Keratinocyte (primary cell): ENCODE measurements at regions not wholly inside any gene's neighbourhood (a gene's known extent, or its start where the extent isn't known, plus 50 kb on each side); places are given as distances from the start of the nearest gene placed in this dataset.

Experiments used
- DNase-seq: peaks from one replicate; pipeline ENCODE4 v3.0.0-alpha.2; 2011; ENCODE audit warnings: low read depth, missing footprints, low spot score
- FAIRE-seq: peaks from 2 replicates; lab custom pipeline; 2011; peaks lifted over from hg19 to GRCh38; lab: Jason Lieb, UNC
- H2AFZ ChIP-seq: 2 replicates; pipeline ENCODE4 v1.6.0; 2012; ENCODE audit warnings: low read length, control low read depth, inconsistent platforms; ENCODE audit not compliant: control insufficient read depth
- H3K27ac ChIP-seq: 2 replicates; pipeline ENCODE4 v1.5.1; 2011; ENCODE audit warnings: low read length; ENCODE audit not compliant: control insufficient read depth, insufficient read depth
- H3K27me3 ChIP-seq: 3 replicates; pipeline ENCODE4 v1.6.0; 2011; ENCODE audit warnings: low read length; ENCODE audit not compliant: control insufficient read depth, insufficient read depth; ENCODE audit errors: extremely low read depth
- H3K36me3 ChIP-seq, 2 experiments: 2 replicates in 1 of 2; 3 replicates in 1 of 2; pipeline ENCODE4 v1.5.1; 2011; ENCODE audit warnings: low read length in 2 of 2, mild to moderate bottlenecking in 1 of 2; ENCODE audit not compliant: control insufficient read depth in 2 of 2, insufficient read depth in 2 of 2; ENCODE audit errors: extremely low read depth in 1 of 2
- H3K4me1 ChIP-seq: 3 replicates; pipeline ENCODE4 v1.5.1; 2011; ENCODE audit warnings: low read length; ENCODE audit not compliant: control insufficient read depth, insufficient read depth; ENCODE audit errors: extremely low read depth
- H3K4me2 ChIP-seq: 3 replicates; pipeline ENCODE4 v1.6.0; 2011; ENCODE audit warnings: low read depth, low read length; ENCODE audit not compliant: control insufficient read depth, insufficient read depth; ENCODE audit errors: extremely low read depth
- H3K4me3 ChIP-seq, 3 experiments: fragments of 200-600 bp in 1 of 3; sonication (generic) in 1 of 3; 2 replicates in 2 of 3; 3 replicates in 1 of 3; pipeline ENCODE4 v1.5.1; 2011 to 2016; ENCODE audit warnings: low read length in 3 of 3, mild to moderate bottlenecking in 3 of 3, control low read depth in 2 of 3, inconsistent platforms in 1 of 3, low read depth in 1 of 3, mixed read lengths in 1 of 3, mixed run types in 1 of 3, moderate library complexity in 1 of 3; ENCODE audit not compliant: control insufficient read depth in 2 of 3, insufficient read depth in 2 of 3; ENCODE audit errors: extremely low read depth in 1 of 3
- H3K79me2 ChIP-seq: 2 replicates; pipeline ENCODE4 v1.6.0; 2012; ENCODE audit warnings: low read length; ENCODE audit not compliant: control insufficient read depth, insufficient read depth
- H3K9ac ChIP-seq: 3 replicates; pipeline ENCODE4 v1.6.0; 2011; ENCODE audit warnings: low read length; ENCODE audit not compliant: control insufficient read depth, insufficient read depth; ENCODE audit errors: extremely low read depth
- H3K9me1 ChIP-seq: 3 replicates; pipeline ENCODE4 v1.6.0; 2011; ENCODE audit warnings: low read length; ENCODE audit not compliant: control insufficient read depth, insufficient read depth; ENCODE audit errors: extremely low read depth
- H3K9me3 ChIP-seq: 2 replicates; pipeline ENCODE4 v1.5.1; 2012; ENCODE audit warnings: low read depth, low read length; ENCODE audit not compliant: control insufficient read depth
- H4K20me1 ChIP-seq: 3 replicates; pipeline ENCODE4 v1.6.0; 2011; ENCODE audit warnings: low read length; ENCODE audit not compliant: control insufficient read depth, insufficient read depth; ENCODE audit errors: extremely low read depth
- CTCF ChIP-seq, 3 experiments: IDR thresholded peaks in 1 of 3; conservative IDR thresholded peaks in 1 of 3; optimal IDR thresholded peaks in 1 of 3; 2 replicates in 2 of 3; 3 replicates in 1 of 3; pipeline versions ENCODE3 to v1.5.1; 2011; ENCODE audit warnings: low read length in 3 of 3, mild to moderate bottlenecking in 3 of 3, moderate library complexity in 2 of 3, control low read depth in 1 of 3, inconsistent platforms in 1 of 3; ENCODE audit not compliant: insufficient read depth in 2 of 3; ENCODE audit errors: extremely low read depth in 1 of 3
- EZH2 ChIP-seq: IDR thresholded peaks from one replicate; pipeline ENCODE4 v1.6.1; 2012; ENCODE audit warnings: inconsistent platforms, mild to moderate bottlenecking, low read length, moderate library complexity
- dilution Hi-C: fragments of 300-500 bp; cut with MboI; formaldehyde crosslinking; loops from one replicate; pipeline ENCODE4 v1.7.0; 2020; ENCODE audit warnings: low sequenced_read_pairs; ENCODE audit not compliant: extremely low pct_ligation_motif_present

DNA sequence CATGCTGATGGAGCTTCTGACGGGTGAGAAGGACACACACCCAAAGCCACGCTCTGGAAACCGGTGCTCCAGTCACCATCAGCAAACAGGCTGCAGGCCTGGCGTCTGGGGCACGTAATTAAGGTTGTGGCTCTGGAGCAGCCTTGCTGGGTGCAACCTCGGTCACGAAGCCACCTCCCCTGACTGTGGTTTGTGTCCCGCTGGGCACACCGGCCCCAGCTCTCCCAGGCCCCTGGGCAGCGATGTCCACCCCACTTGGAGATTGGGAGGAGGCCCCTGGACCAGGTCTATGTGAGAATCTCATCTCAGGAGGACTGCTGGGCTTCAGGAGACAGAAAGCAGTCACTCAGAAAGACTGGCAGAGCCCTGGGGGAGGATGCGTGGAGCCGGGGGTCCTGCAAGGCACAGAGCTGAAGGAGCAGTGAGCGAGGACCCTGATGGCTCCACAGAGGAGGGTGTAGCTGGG is 631.6 kb downstream of the BRD1 start:
- peaks cover 31% of the 10 kb centered on the region for H3K9me3 ChIP-seq
- H3K4me2 ChIP-seq: no peak overlapping the region
- no peak overlapping the region for H3K4me3 ChIP-seq
- DNase-seq: no peak
- H2AFZ ChIP-seq: no peak overlapping the region
- dilution Hi-C loops: no loop called here
- H3K4me1 ChIP-seq: no peaks in the 10 kb centered on the region
- no peaks in the 10 kb centered on the region for H4K20me1 ChIP-seq
- H3K9ac ChIP-seq: no peak overlapping the region
- no peak for FAIRE-seq
- H3K36me3 ChIP-seq: no peaks in the 10 kb centered on the region
- no peak overlapping the region for H3K27ac ChIP-seq
- no peaks in the 10 kb centered on the region for H3K79me2 ChIP-seq
- no peaks in the 10 kb centered on the region for H3K9me1 ChIP-seq
- H3K27me3 ChIP-seq: no peaks in the 10 kb centered on the region
- TF ChIP-seq EZH2 (no peak), CTCF (optimal IDR thresholded peaks at IDR 0.05 in 1 of 3, IDR thresholded peaks at IDR 0.05 in 1 of 3, conservative IDR thresholded peaks at IDR 0.05 in 1 of 3; ENCODE audit: extremely low read depth in 1 of 3, insufficient read depth in 2 of 3, low read length in 3 of 3) (no peak)

DNA sequence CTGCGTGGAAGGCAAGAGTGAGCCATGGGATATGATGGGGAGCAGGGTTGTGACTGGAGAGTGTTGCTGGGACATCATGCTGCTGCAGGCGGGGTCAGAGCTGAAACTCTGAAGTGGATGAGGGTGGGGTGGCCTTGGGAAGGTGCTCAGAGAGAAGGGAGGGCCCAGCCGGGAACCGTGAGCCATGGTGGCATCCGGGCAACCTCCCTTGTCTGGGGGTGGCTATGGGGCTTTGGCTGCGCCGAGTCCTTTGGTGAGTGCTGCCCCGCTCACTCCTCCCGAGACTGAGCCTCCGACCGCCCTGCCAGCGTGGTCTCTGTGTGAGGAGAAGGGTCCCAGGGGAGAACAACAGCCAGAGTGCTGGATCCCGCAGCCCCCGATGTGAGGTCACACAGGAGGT is 632.0 kb downstream of the BRD1 start:
- TF ChIP-seq EZH2: no peak
- no peak for TF ChIP-seq CTCF (optimal IDR thresholded peaks at IDR 0.05 in 1 of 3, IDR thresholded peaks at IDR 0.05 in 1 of 3, conservative IDR thresholded peaks at IDR 0.05 in 1 of 3; ENCODE audit: extremely low read depth in 1 of 3, insufficient read depth in 2 of 3, low read length in 3 of 3)
- no peaks in the 10 kb centered on the region for H3K27me3 ChIP-seq
- H3K79me2 ChIP-seq: no peaks in the 10 kb centered on the region
- no peak overlapping the region for H2AFZ ChIP-seq
- H3K27ac ChIP-seq: no peak overlapping the region
- dilution Hi-C loops: no loop called here
- H4K20me1 ChIP-seq: no peaks in the 10 kb centered on the region
- H3K4me1 ChIP-seq: no peaks in the 10 kb centered on the region
- DNase-seq: no peak
- no peak overlapping the region for H3K4me2 ChIP-seq
- no peaks in the 10 kb centered on the region for H3K36me3 ChIP-seq
- no peaks in the 10 kb centered on the region for H3K9me1 ChIP-seq
- H3K4me3 ChIP-seq: no peak overlapping the region
- FAIRE-seq: no peak
- peaks cover 30% of the 10 kb centered on the region for H3K9me3 ChIP-seq
- H3K9ac ChIP-seq: no peak overlapping the region
